IPS DF 4.7 (cell line): ENCODE measurements at regions not wholly inside any gene's neighbourhood (a gene's known extent, or its start where the extent isn't known, plus 50 kb on each side); places are given as distances from the start of the nearest gene placed in this dataset.
"Not testable (repeated sequence)": the region's sequence is repeated elsewhere in the genome, so short reads cannot be mapped to it uniquely, and the experiment has no call there.

Experiments
- DNase-seq: peaks from one replicate; pipeline ENCODE4 v3.0.0-alpha.2; 2013; ENCODE audit warnings: low spot score; ENCODE audit errors: extremely low read depth

DNA sequence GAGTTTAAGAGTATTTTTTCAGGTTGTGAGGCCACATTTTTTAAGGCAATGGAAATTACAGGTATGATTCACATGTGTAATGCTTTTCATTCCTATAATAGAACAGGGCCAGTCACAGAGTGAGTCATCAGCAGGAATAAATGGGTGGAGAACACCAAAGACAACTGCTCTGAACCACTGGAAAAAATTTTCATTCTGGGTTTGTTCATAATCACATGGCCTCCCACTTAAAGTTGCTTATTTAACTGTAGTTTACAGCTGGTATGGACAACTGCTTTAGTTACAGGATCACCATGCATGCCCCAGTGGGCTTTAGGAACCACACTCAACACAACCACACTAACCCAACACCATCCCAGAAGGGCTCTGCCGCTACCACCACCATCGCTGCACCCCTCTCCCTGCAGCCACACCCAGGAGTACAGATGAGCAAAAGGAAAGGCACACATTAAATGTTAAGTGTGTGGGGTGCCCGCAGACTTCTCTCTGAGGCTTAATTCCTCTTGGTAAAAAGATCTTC is 107.0 kb upstream of the DST start:
- DNase-seq, result no peak

DNA sequence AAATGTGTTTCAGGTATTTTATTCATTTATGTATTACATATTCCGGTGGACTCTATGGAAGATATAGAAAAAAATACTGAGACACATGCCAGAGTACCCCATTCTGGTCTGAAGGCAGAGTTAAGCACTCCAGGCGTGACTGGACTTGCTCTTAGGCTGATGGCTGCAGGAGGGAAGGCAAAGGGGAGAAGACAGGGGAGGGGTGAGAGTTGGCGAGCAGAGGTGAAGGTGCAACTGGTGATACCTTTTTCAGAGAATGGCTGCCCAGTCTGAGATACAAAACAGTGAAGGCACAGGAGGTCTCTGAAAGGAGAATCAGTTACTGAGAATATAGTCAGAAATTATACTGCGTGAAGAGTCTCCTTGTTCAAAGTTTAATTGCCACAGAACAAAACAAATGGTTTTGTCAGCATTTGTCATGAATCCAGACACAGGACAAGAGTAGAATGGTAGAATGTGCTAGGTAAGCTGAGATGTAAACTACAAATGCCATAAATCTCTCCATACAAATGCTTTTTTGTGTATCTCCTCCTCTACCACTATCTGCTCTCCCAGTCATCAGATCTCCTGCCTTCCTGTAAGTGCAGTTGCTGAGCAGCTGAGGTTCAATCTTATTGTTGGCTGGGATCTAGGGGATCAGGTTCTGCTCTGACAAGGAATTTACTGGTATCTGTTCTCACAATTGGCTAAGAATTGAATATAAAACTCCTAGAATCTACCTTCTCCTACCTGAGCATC is 104.2 kb upstream of the DST start:
- DNase-seq, result no peak

DNA sequence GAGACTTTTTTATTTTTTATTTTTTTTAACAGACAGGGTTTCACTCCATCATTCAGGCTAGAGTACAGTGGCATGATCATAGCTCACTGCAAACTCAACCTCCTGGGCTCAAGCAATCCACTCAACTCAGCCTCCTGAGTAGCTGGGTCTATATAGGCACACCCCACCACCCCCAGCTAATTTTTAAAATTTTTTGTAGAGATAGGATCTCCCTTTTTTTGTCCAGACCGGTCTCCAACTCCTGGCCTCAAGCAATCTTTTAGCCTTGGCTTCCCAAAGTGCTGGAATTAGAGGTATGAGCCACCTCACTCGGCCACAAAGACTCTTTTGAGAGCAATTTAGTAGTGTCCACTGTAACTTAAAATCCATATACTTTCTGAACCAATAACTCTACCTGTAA is 103.3 kb upstream of the DST start:
- no peak for DNase-seq

DNA sequence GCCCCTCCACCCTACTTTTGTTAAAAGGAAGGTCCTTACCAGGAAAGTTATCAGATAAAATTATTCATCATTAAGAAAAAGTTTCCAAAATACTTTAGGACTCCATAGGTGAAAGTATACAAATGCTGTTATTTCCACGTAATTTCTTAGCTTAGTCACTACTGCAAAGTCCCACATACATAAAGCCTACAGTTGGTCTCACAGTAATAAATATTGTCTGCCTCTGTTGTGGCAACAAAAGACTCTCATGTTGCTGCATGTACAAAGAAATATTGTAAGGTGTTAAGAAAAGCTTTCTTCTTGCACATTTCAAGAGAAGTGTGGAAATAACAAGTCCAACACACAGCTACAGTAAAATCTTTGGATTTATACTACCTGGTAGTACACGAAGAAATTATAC is 102.4 kb upstream of the DST start:
- DNase-seq, result no peak

DNA sequence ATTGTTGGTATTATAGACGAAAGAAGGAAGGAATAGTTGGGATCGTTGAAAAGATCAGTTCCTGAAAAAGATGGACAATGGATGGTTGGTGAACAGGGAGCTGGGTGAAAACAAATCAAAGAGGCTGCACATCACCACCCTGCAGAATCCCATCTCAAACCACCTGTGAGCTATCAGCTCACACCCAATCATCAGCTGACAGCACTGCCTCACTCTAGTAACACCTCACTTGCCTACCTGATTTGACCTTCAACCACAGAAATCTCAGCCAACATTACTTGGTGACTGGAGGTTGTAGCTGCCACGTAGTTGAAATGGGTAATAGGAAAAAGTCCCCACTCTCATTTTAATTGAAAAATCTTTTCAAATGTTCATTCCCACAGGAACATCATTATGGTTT is 101.8 kb upstream of the DST start:
- DNase-seq, result no peak

DNA sequence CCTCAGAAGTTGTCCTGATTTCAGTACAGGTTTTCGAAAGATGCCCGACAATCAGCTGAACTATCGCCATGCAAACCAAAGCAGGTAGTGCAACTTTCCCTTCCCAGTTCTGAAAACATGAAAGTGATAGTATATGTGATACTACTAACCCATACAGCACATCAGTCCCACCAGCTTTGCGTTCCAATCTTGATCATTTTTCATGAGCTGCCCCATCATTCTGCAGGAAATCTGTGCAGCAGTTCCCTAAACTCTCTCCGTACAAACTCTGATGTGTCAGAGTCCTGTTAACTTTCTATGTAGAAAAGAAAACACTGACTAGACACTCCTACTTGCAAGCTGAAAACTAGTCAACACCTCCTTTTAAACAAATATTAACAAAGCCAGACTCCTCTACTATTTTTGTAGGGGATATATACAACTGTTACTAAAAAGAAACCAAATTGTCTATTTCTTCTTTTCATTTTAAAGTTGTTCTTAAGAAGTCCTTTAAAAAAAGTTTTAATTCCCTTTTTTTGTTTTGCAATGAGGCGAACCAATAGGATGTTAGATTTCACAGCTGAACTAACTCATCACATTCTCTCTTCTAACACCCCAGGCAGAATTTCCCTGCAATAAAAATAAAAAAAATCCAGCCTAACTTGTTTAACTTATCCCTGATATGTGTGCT is 99.6 kb upstream of the DST start:
- no peak for DNase-seq

DNA sequence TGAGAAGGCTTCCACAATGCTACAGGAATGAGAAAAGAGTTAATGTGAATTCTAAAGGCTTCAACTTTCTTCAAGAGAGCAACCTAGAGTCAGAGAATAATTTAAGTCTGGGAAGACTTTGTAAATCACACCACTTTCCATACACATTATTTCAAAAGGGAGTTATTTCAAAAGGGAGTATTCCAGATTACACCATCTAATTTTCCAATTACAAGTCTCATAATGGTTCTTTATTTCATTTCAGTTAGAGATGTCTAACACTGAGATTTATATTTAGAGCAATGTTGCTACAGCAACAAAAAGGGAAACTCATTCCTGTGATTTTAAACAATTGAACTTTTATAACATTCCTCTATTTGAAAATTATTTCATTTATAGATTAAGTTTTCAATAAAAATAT is 98.8 kb upstream of the DST start:
- no peak for DNase-seq

DNA sequence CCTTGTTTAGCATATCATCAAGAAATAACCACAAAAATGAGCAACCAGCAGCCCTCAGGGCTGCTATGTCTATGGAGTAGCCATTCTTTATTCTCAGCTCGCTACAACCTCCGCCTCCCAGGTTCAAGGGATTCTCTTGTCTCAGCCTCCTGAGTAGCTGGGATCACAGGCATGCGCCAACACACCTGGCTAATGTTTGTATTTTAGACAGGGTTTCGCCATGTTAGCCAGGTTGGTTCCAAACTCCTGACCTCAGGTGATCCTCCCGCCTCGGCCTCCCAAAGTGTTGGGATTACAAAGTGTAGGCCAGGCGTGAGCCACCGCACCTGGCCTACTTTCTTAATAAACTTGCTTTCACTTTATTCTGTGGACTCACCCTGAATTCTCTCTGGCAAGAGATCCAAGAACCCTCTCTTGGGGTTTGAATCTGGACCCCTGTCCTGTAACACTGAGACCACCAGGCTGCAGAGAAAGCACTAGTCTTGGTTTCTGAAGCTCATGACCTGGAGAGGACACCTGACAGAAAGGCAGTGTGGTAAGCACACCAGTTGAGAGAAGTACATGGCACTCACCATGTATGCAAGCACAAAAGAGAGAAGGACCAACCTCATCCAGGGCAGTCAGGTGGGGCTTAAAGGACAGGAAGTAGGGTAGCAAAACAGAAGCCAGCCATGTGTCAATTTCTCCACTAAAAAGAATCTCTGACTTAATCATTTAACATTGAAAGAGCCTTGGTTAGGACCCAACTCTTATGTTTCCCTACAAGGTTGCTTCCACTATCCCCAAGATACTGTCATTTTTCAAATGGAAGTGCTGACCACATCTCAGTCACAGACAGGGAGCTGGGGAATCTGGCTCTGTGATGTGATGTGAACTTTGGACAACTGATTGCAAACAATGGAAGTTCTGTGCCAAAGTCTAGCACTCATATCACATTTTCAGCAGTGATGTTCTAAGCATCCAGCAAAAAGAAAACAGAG is 97.4 kb upstream of the DST start:
- DNase-seq, result no peak

DNA sequence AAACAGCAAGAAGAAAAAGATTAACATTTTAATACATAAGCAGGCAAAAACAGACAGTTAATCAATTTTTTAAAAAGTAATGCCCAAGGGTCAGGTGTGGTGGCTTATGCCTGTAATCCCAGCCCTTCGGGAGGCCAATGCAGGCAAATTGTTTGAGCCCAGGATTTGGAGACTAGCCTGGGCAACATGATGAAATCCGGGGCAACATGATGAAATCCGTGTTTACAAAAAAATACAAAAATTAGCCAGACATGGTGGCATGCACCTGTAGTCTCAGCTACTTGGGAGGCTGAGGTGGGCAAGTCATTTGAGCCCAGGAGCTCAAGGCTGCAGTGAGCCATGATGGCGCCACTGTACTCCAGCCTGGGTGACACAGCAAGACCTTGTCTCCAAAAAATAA is 94.1 kb upstream of the DST start:
- DNase-seq, result no peak

DNA sequence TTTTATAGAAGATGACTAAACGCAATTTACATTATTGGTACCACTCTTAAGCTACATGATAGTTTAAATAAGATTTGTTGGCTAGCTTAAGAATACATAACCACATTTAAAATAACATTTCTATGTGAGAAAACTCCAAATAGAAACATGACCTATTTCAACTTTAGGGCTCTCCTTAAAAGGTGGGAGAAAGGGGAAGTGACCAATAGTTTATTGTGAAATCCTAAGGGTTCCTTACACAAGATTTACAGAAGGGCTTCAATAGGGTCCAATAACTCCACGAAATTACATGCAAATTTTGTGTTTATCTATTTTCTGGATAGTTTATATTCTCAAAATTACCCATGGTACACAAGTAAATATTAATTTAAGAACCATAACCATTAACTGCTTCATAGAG is 91.6 kb upstream of the DST start:
- DNase-seq, result no peak

DNA sequence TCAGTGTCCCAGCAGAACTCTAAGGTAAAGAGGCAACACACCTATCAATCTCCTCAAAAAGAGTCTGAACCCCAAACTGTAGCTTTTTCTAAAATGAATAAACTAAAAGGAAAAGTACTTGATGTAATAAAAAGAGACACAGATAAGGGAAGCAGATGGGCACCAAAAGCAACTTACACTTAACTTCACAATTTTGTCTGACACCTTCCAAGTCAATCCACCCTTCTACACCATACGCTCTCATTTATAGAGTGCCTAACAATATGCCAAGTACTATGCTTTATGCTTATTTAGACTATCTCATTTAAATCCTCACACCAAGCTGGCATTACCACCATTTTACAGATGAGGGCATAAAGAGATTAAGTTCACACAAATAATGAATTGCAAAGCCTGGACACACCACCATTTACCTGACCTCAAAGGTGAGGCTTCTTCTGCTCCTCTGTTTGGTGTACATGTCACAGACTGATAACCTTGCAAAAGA is 90.6 kb upstream of the DST start:
- DNase-seq, result no peak

DNA sequence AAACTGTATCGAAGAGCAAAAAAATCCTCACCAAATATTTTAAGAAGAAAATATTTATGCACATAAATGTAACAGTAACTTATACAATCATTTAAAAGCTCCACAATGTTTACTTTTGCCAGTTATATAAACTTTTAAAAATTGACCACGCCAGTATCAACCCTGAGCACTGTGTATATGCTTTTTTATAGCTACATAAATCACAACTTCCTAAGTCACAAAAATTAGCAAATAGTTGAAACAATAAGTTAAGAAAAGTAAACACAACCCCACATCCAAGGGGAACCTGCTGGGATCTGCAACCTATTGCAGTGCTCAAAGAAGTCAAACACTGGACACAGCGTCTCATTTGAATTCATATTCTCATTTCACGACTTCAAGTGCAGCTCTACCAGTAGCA is 89.8 kb upstream of the DST start:
- no peak for DNase-seq

DNA sequence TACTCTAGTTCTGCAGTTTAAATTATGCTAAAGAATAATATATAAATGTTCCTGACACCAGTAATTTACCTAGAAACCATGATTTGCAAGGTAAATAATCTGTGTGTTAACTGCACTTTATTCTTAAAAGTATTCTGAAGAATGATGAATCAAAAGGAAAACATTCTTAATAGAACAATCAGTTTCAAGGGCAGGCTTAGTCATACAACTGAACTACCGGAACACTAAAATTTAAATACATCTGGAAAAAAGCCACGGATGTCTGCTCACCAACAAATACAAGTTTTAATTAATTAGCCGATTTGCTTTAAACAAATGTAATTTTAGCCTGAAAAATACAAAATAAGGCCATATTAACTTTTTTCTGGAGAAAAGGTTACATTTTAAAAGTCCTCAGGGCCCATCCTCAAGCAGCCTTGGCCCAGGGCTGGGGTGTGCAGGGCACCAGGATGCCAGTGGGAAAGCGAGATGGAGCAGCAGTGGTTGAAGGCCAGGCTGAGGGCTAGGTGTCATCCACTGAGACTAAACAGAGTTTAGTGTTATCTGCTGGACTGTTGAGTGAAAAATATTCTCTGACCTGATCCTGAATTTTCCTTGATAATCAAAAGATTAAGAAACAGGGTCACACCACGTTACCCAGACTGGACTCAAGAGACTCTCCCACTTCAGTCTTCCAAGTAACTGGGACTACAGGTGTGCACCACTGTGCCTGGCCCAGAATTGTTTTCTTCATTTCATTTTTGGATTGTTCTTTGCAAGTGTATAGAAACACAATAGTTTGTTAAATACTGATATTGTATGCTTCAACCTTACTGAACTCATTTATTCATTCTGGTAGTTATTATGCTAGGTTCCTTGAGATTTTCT is 88.2 kb upstream of the DST start:
- no peak for DNase-seq

DNA sequence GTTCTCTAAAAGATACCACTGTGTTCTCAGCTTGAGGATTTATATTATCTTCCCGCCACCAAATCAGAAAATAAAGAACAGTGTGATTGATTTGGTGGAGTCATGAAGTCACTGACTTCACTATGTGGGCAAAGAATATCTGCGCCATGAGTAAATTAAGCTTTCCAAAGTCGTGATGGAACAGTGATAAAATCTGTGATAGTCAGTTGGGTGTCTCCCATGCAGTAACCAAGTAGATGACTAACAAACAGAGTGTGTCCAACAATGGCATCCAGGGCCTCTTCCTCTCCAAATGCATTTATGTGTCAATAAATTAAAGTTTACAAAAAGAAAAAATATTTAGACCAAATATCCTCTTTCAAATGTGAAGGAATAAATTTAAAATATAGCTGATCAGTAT is 87.0 kb upstream of the DST start:
- DNase-seq, result no peak

DNA sequence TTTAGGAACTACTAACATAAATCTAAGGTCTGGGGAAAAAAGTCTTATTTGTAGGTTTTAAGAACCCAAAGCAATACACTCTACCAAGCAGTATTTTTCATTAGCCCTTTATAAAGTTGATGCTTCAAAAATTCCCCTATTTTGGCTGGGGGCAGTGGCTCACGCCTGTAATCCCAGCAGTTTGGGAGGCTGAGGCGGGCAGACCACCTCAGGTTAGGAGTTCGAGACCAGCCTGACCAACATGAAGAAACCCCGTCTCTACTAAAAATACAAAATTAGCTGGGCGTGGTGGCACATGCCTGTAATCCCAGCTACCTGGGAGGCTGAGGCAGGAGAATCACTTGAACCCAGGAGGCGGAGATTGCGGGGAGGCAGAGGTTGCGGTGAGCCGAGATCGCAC is 86.5 kb upstream of the DST start:
- DNase-seq, result not testable (repeated sequence)

DNA sequence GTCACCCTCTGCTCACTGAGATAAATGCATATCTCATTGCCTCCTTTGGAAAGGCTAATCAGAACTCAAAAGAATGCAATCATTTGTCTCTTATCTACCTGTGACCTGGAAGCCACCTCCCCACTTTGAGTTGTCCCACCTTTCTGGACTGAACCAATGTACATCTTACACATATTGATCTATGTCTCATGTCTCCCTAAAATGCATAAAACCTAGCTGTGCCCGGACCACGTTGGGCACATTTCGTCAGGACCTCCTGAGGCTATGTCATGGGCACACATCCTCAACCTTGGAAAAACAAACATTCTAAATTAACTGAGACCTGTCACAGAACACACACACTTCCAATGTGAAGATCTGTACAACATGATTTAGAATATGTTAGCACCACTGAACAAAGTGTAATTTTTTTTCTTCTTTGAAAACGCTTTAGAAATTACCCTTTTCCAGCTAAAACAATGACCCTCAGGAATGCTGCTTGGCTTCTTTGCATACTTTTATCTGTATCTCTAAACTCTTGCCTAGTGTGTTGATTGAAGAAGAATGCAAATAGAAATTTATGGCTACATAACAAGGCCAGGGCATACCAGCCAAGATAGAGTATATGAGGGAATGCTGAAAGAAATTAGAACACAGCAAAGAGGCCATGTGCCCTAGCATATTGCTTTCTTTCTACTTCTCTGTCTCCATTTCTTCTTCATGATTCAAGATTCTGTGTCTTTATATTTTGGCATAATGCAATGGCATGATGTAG is 84.6 kb upstream of the DST start:
- DNase-seq, result no peak

DNA sequence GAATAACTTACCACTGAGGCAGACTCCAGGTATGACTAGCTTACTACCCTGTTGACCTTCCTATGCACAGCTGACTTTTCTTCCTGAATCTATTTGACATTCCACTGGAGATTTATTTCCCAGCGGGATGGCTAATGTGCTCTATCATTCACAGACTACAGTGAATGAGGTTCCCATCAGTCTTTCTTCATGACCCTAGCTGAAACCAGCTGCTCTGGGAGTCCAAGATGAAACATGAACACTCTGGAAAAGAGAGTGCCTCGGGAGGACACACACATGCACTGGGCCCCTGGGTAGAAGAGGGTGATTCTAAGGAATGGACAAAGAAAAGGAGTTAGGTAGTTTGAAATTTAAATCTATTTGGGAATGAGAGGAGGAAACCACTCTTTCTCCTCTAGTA is 82.6 kb upstream of the DST start:
- no peak for DNase-seq

DNA sequence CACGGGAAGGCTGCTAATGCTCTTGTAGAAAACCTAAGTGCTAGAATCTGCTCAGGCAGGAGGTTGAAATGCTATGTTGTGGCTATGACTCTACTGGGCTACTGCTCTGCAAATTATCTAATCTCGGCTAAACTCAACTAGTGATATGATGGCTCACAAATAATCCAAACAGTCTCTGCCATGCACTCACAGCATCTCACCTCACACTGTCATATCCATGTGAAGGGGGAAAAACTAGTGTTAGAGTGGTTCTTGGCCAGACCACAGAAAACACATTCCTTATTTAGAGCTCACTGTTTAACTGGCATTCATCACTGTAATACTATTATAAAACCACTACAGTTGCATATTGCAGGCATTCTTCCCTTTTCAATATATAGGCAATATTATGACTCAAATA is 81.8 kb upstream of the DST start:
- no peak for DNase-seq

DNA sequence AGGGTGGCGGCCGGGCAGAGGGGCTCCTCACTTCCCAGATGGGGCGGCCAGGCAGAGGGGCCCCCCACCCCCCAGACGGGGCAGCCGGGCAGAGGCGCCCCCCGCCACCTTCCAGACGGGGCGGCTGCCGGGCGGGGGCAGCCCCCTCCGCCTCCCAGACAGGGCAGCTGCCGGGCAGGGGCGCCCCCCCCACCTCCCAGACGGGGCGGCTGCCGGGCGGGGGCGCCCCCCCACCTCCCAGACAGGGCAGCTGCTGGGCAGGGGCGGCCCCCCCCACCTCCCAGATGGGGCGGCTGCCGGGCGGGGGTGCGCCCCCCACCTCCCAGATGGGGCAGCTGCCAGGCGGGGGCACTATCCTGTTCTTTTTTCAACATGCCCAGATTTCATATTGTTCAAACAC is 78.2 kb upstream of the DST start:
- DNase-seq, result no peak

DNA sequence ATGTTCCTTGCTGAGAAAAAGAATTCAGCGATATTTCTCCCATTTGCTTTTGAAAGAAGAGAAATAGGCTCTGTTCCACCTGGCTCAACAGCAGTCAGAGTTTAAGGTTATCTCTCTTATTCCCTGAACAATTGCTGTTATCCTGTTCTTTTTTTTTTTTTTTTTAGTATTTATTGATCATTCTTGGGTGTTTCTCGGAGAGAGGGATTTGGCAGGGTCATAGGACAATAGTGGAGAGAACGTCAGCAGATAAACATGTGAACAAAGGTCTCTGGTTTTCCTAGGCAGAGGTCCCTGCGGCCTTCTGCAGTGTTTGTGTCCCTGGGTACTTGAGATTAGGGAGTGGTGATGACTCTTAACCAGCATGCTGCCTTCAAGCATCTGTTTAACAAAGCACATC is 77.5 kb upstream of the DST start:
- DNase-seq, result not testable (repeated sequence)
